NCI-H1436 treated with DMSO at 0.1 percent for 48 hours (cell line): ENCODE measurements at regions not wholly inside any gene's neighbourhood (a gene's known extent, or its start where the extent isn't known, plus 50 kb on each side); places are given as distances from the start of the nearest gene placed in this dataset.

ENCODE experiments used
- DNase-seq: peaks from one replicate; lab custom pipeline; 2025; lab: John Stamatoyannopoulos, UW

DNA sequence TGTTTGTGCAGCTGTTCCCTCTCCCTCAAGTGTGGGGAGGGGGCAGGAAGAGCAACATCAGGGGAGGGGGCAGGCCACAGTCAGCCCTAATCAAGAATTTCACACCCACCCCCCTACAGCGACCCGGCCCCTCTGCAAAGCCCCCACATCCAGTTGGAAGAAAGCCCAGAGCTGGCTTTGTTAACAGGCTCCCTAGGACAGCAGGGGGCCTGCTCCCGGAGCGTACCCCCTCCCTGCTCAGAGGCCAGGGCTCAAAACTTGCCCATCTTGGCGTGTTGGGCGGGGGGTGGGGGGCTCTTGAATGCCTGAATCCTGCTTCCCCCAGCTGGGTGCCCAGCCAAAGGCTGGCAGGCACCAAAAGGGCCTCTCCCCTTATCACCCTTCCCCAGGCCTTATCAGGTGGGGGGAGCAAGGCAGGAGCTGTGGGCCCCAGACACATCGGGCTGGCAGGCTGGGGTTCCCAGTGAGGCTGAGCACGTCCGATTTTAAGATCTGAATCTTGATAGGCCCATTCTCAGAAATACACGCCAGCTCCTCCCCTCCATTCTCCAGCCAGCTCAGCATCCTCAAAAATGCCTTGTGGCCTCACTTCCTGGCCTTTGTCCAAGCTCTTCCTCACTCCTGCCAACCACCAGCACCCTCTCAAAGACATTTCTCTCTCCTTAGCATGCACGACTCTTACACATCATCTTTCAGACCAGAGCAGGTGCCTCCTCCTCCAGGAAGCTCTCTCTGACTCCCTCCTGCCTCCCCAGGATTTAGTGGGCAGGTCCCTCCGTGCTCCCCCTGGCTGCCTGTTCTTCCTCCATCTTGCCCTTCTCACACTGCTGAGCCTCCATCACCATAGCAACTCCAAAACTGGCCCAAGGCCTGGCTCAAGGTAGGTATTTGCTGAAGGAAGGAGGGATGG, 384.8 kb downstream of the MN1 start:
- no peak for DNase-seq

- no peak for DNase-seq
These were observed 384.1 kb downstream of the MN1 start for GRCh38 chr22:27417421-27417814.

GRCh38 chr22:27418261-27418660, 383.3 kb downstream of the MN1 start:
- DNase-seq, result no peak

DNA sequence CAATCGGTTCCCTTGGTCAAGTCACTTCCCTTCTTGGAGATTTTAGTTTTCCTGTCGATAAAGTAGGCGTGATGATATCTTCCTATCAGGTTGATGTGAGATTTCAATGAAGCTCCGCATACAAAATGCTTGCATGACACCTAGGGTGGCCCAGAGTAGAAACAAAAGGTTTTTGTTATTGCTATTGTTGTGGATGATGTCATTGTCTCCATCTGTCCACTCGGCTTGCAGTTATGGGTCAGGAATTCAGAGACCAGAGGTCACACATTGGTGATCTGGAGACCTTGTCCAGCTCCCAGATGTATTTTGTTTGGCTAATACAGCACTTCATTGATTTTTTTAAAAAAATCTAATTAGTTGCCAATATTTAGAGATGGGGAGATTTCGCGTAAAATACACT, 382.1 kb downstream of the MN1 start:
- DNase-seq, result no peak

GRCh38 chr22:27420195-27420816, 381.2 kb downstream of the MN1 start:
- DNase-seq, result no peak

DNA sequence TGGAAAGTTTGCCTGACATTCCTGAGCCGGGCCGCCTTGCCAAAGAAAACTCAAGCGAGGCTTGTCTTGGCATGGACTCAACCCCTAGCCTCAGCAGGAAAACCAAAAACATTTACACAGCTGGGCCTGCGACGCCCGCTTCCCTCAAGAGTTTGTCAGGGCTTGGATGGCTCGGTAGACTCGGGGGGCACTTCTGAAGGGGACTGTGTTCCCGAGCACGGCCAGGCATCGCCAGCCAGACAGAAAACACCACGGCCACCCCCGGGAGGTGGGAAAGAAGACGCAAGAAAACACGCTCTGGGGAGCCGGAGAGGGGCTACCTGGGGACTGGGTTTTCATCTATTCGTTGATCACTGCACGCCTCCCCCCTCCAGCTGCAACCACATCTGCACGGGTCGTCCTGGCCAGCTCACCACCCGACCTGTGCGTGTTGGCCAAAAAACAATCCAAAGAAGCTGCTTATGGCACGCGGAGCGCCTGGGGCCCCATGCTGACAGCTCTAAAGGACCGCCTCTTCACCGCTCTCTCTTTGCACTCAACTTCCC, 380.7 kb downstream of the MN1 start:
- no peak for DNase-seq

DNA sequence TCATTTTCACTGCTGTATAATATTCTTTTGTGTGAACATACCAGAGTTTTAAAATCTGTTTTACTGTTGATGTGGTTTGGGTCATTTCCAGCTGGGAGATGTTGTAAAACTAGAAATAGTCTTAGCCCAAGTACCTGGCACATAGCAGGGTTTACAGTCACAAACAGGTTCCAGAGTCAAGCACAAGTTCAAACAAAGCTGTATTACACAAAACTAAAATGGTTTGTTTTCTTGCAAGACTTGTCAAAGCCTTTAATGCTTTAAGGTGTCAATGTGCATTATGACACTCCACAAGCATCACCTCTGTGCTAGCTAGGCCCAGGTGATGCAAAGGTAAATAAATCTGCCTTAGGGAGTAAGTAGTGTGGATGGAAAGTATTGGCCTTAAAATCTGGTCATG, 379.1 kb downstream of the MN1 start:
- DNase-seq, result no peak

GRCh38 chr22:27424319-27424718, 377.2 kb downstream of the MN1 start:
- DNase-seq, result no peak

GRCh38 chr22:27429476-27429875, 372.1 kb downstream of the MN1 start:
- no peak for DNase-seq

DNA sequence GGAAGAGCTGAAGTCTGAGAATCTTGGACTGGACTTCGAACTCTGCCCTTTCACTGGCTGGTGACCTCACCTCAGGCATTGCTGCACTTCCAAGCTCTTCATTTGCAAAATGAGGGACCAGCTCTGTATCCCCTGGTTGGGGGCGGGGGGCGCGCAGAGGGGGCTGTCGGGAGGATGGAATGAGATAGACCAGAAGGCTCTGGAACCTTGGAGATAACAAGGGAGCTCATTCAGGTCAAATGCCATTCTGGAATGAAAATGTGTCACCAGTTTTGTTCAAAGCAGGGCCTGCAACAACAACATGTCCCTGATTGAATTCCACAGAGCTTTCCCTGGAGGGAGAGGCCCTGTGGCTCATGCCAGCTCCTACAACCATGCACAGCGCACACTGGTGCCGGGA, 370.5 kb downstream of the MN1 start:
- DNase-seq, result no peak

- DNase-seq, result no peak
These were observed 369.7 kb downstream of the MN1 start for GRCh38 chr22:27431896-27432295.

GRCh38 chr22:27433099-27433498, 368.5 kb downstream of the MN1 start:
- DNase-seq, result no peak

GRCh38 chr22:27433585-27434190, 367.9 kb downstream of the MN1 start:
- no peak for DNase-seq

GRCh38 chr22:27434898-27435297, 366.7 kb downstream of the MN1 start:
- DNase-seq, result no peak

DNA sequence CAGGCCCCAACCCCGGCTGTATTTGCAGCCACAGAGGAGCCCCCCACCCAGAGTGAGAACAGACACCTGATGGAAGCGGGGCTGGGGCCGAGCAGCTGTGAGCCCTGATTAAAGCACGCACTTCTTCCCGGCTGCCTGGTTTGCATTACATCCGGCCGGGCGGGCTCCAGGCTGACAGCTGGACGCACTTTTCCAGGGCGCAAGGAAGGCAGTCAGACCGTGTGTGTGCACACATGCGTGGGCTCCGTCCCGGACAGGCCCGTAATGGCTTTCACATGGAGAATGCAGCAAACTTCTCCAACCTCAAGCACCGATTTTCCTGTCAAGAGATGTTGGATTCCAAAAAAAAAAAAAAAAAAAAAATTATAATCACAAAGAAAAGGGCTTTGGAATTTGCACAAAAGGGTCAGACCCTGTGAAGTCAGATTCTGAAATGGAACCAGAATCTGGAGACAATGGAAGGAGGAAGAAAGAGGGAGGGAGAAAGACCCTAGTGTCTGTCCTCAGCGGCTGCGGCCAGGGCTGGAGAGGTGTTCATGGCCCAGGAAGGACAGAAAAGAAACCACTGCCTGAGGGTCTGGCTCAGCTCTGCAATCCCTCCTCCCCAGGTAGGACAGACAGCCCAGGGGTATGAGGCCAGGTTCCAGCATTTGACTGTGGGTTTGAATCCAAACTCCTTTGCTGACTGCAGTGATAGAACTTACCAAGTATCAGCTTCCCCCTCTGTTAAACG, 365.5 kb downstream of the MN1 start:
- DNase-seq, result no peak

DNA sequence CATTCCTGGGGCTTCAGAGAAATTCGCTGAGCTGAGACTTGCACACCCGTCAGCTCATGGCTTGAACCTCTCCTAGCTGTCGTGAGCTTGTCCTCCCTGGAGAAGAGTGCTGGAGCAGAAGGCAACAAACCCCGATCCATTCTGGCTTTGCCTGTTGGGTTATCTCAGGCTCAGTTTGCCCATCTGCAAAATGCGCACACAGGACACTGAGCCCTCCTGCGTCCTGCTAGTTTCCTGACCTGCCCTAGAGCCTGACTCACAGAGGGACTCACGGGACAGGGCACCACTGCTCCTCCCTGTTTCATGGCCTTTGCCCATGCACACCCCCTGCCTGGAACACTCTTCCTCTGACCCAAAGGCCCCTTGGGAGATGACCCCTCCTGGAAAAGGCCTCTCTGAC, 365.0 kb downstream of the MN1 start:
- DNase-seq, result no peak

DNA sequence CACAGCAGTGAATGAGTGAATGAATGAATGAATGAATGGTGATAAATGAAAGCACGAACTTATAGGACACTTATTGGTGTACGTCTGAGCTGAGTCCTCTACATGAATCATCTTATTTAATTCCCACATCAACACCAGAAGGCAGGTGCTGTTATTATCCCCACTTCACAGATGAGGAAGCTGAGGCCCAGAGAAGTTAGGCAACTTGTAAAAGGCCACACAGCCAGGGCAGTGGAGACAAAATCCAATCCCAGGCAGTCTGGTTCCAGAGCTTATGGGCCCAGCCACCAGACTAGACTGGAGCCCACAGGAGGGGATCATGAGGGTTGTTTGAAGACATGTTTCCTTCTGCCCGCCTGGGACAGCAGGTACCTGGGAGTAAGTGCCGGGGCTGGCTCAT, 364.0 kb downstream of the MN1 start:
- no peak for DNase-seq

- DNase-seq, result no peak
These were observed 363.1 kb downstream of the MN1 start for GRCh38 chr22:27438271-27438980.

DNA sequence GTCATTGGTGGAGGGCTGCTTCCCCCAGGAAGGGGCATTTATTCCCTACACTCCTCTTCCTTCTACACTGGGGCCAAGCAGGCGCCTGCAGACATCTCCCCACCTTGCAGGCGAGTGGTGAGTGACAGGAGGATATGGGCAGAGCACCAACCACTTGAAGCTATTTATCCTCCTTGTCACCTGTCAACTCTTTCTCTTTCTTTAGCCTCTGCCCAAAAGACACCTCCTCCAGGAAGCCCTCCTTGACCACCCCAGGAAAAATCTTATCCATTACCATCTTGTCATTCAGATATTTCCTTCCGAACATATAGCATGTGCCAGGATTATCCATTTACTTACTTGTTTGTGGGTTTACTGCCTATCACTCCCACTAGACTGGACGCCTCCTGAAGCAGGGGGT, 362.4 kb downstream of the MN1 start:
- no peak for DNase-seq

GRCh38 chr22:27440304-27440865, 361.2 kb downstream of the MN1 start:
- no peak for DNase-seq
